ENCODE measurements at regions not wholly inside any gene's neighbourhood (a gene's known extent, or its start where the extent isn't known, plus 50 kb on each side); places are given as distances from the start of the nearest gene placed in this dataset.

GRCh38 chr1:25040122-25040685 lies 110.1 kb upstream of the RUNX3 start:
- TF ChIP-seq EP300 (conservative IDR thresholded peaks at IDR 0.05; ENCODE audit: poor library complexity, severe bottlenecking), result no peak
- no peak for TF ChIP-seq CTCF (IDR thresholded peaks at IDR 0.05; ENCODE audit: poor library complexity, severe bottlenecking)
- no peak for TF ChIP-seq POLR2AphosphoS5 (IDR thresholded peaks at IDR 0.05)
